Sigmoid colon (tissue), 6 donors: ENCODE measurements at regions not wholly inside any gene's neighbourhood (a gene's known extent, or its start where the extent isn't known, plus 50 kb on each side); places are given as distances from the start of the nearest gene placed in this dataset.

Experiments
- DNase-seq: peaks from one replicate; pipeline ENCODE4 v3.0.0-alpha.2; 2019
- H3K27ac ChIP-seq, 4 donors: fragments of 200-600 bp; sonication (generic); one replicate each; pipeline ENCODE4 v1.5.1; 2016 to 2019; ENCODE audit warnings: mild to moderate bottlenecking in 1 of 4
- H3K27me3 ChIP-seq, 3 donors: fragments of 200-600 bp; sonication (generic); one replicate each; pipeline ENCODE4 v1.5.1; 2019; ENCODE audit warnings: mild to moderate bottlenecking in 1 of 3
- H3K36me3 ChIP-seq, 4 donors: fragments of 200-600 bp; sonication (generic); one replicate each; pipeline ENCODE4 v1.5.1; 2016 to 2019
- H3K4me1 ChIP-seq, 4 donors: fragments of 200-600 bp; sonication (generic); one replicate each; pipeline ENCODE4 v1.5.1; 2017 to 2019
- H3K4me3 ChIP-seq, 4 donors: fragments of 200-600 bp; sonication (generic); one replicate each; pipeline ENCODE4 v1.5.1; 2017 to 2019; ENCODE audit warnings: mild to moderate bottlenecking in 2 of 4, moderate library complexity in 1 of 4
- H3K9me3 ChIP-seq, 4 donors: fragments of 200-600 bp in 3 of 4; sonication (generic) in 3 of 4; one replicate each; pipeline versions ENCODE4 v1.5.1 to v1.6.1; 2013 to 2019
- EP300 ChIP-seq, 4 donors: sonication (generic); formaldehyde crosslinking; IDR thresholded peaks; one replicate each; pipeline ENCODE4 v1.6.1; 2017; ENCODE audit warnings: antibody characterized with exemption in 4 of 4
- POLR2A ChIP-seq, 2 donors: fragments of 450-650 bp; IDR thresholded peaks; one replicate each; pipeline ENCODE4 v1.6.1; 2016; ENCODE audit warnings: antibody characterized with exemption in 2 of 2, mild to moderate bottlenecking in 2 of 2, moderate library complexity in 2 of 2
- POLR2AphosphoS5 ChIP-seq, 4 donors: sonication (generic); formaldehyde crosslinking; IDR thresholded peaks; one replicate each; pipeline ENCODE4 v1.6.1; 2017; ENCODE audit warnings: antibody characterized with exemption in 4 of 4
- WGBS, 2 donors: extraction: QIAGEN DNeasy Blood & Tissue Kit; methylation state at CpG; one replicate each; pipeline ENCODE4 v1.1.7; 2013; 5-methylcytosine and 5-hydroxymethylcytosine counted together
- intact Hi-C: fragments of 100-400 bp; cut with DNase I; formaldehyde crosslinking; loops from one replicate; pipeline ENCODE4 v1.15.1; 2023
- TF ChIP-seq, protein P1 (sequence below), 4 experiments: fragments of 450-650 bp in 3 of 4; fragments of 200-600 bp in 1 of 4; IDR thresholded peaks; one replicate each; pipeline ENCODE4 v1.5.1; 2016 to 2019; ENCODE audit warnings: antibody characterized with exemption in 4 of 4, mild to moderate bottlenecking in 3 of 4, moderate library complexity in 2 of 4
- donor health status: healthy with polysubstance abuse.
- donor health status: healthy.

DNA sequence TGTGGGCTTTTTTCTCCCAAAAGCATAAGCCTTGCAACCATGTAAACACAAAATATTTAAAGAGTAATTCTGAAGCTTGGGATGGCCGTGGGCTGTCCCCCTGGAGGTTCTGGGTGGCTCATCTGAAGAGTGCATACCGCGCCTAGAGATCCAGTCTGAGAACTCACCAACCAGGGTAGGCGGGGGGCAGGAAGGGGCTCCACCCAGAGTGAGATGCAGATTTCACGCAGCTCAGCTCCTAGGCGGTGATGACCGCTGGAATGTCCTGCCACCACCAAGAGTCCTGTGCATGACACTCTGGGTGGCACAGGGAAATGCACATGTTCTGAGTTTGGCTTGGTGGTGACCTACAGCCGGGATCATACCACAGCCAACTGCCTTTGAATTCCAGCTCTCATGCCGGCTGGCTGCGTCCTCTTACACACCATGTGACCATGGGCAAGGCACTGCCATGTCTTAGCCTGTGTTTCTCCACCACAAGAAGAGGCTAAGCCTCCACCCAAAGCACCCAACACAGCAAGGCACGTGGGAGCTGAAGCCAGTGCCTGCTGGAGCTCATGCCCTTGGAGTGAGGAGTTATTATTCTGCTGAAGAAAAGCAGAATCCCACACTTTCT, 125.1 kb upstream of the IQSEC1 start:
- intact Hi-C loops, result no loop called here
- DNase-seq, result peak; percentile 48
- H3K36me3 ChIP-seq, result no peaks in the 10 kb centered on the region
- H3K4me3 ChIP-seq, result no peak overlapping the region
- peaks cover 0 to 48% (median 0%) of the 10 kb centered on the region in 3 donors for H3K27me3 ChIP-seq
- no peaks in the 10 kb centered on the region for H3K4me1 ChIP-seq
- no peak for TF ChIP-seq POLR2AphosphoS5 (IDR thresholded peaks at IDR 0.05)
- TF ChIP-seq POLR2A (IDR thresholded peaks at IDR 0.05), result no peak
- no peak for TF ChIP-seq EP300 (IDR thresholded peaks at IDR 0.05)
- TF ChIP-seq, protein P1, sequence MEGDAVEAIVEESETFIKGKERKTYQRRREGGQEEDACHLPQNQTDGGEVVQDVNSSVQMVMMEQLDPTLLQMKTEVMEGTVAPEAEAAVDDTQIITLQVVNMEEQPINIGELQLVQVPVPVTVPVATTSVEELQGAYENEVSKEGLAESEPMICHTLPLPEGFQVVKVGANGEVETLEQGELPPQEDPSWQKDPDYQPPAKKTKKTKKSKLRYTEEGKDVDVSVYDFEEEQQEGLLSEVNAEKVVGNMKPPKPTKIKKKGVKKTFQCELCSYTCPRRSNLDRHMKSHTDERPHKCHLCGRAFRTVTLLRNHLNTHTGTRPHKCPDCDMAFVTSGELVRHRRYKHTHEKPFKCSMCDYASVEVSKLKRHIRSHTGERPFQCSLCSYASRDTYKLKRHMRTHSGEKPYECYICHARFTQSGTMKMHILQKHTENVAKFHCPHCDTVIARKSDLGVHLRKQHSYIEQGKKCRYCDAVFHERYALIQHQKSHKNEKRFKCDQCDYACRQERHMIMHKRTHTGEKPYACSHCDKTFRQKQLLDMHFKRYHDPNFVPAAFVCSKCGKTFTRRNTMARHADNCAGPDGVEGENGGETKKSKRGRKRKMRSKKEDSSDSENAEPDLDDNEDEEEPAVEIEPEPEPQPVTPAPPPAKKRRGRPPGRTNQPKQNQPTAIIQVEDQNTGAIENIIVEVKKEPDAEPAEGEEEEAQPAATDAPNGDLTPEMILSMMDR (IDR thresholded peaks at IDR 0.05), result no peak
- H3K27ac ChIP-seq, result no peak overlapping the region
- WGBS, 2 donors, result 72 to 87% methylated on average over 11 of the region's 11 CpGs
- H3K9me3 ChIP-seq, result no peaks in the 10 kb centered on the region

DNA sequence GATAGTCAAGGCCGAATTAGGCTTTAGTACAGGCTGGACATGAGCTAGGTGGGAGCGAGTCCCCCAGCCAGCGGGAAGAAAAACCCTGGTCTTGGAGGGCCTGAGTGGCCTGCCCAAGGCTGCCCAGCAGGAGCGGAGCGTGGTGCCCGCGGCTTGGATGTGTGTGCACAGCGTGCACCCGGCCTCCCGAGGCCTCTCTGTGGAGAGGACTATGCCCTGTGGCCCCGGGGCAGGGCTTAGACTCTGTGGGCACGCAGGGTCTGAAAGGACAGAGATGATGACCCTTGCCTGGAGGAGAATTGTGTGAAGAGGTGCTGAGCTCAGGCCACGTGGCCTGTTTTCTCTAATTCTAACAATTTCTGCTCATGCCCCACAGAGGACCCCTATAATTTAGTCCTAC, 124.6 kb upstream of the IQSEC1 start:
- Histone ChIP-seq H3K27ac (no peak overlapping the region), H3K36me3 (no peaks in the 10 kb centered on the region), H3K4me3 (no peak overlapping the region), H3K27me3 (peaks cover 0 to 49% (median 0%) of the 10 kb centered on the region in 3 donors), H3K4me1 (no peaks in the 10 kb centered on the region), H3K9me3 (no peaks in the 10 kb centered on the region)
- DNase-seq, result no peak
- 76 to 90% methylated on average over 13 of the region's 13 CpGs for WGBS, 2 donors
- no peak for TF ChIP-seq EP300 (IDR thresholded peaks at IDR 0.05)
- TF ChIP-seq POLR2AphosphoS5 (IDR thresholded peaks at IDR 0.05), result no peak
- TF ChIP-seq, protein P1 (IDR thresholded peaks at IDR 0.05), result no peak
- TF ChIP-seq POLR2A (IDR thresholded peaks at IDR 0.05), result no peak
- intact Hi-C loops, result no loop called here

DNA sequence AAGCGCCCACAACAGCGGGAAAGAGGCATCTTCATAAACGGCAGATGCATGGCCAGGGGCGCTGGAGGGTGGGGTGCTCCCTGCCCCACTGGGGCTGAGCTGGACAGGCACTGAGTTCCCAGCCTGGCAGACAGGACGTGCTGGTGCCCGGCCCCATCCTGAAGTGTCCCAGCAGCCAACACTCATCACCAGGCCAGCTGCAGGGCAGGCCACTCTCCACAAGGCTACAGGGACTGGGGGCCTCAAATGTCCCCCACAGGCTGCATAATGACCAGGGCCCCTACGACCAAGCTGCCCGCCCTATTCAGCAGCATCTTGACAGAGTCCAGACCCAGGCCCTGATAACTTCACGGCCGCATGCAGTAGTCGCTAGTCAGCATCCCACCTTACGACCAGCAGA, 124.1 kb upstream of the IQSEC1 start:
- Histone ChIP-seq H3K36me3 (no peaks in the 10 kb centered on the region), H3K9me3 (no peaks in the 10 kb centered on the region), H3K4me1 (no peaks in the 10 kb centered on the region), H3K27ac (no peak overlapping the region), H3K27me3 (peaks cover 0 to 48% (median 0%) of the 10 kb centered on the region in 3 donors), H3K4me3 (no peak overlapping the region)
- no peak for TF ChIP-seq POLR2A (IDR thresholded peaks at IDR 0.05)
- TF ChIP-seq POLR2AphosphoS5 (IDR thresholded peaks at IDR 0.05), result no peak
- TF ChIP-seq, protein P1 (IDR thresholded peaks at IDR 0.05), result no peak
- WGBS, 2 donors, result 83 to 88% methylated on average over 12 of the region's 12 CpGs
- DNase-seq, result peak; percentile 60
- intact Hi-C loops, result no loop called here

DNA sequence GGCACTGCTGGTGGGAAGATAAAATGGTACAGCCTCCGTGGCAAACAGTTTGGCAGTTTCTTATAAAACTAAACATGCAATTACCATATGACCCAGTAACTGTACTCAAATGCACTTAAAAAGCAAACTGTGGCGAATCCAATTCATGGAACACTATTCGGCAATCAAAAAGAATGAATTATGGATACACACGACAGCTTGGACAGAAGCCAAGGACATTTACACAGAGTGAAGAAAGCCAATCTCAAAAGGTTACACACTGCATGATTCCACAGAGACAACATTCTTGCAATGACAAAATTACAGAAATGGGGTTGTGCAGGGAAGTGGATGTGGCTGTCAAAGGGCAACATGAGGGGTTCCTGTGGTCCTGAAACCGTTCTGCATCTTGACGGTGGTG, 122.1 kb upstream of the IQSEC1 start:
- no peaks in the 10 kb centered on the region for H3K36me3 ChIP-seq
- H3K27me3 ChIP-seq, result peaks cover 0 to 35% (median 0%) of the 10 kb centered on the region in 3 donors
- no peaks in the 10 kb centered on the region for H3K4me1 ChIP-seq
- H3K9me3 ChIP-seq, result no peaks in the 10 kb centered on the region
- WGBS, 2 donors, result 55 to 73% methylated on average over 6 of the region's 6 CpGs
- intact Hi-C loops, result no loop called here
- TF ChIP-seq POLR2A (IDR thresholded peaks at IDR 0.05), result no peak
- TF ChIP-seq POLR2AphosphoS5 (IDR thresholded peaks at IDR 0.05), result no peak
- TF ChIP-seq EP300 (IDR thresholded peaks at IDR 0.05), result no peak
- TF ChIP-seq, protein P1 (IDR thresholded peaks at IDR 0.05), result no peak
- H3K27ac ChIP-seq, result no peak overlapping the region
- no peak overlapping the region for H3K4me3 ChIP-seq
- DNase-seq, result no peak
